Hindlimb muscle (tissue), 1 donor: ENCODE measurements at regions not wholly inside any gene's neighbourhood (a gene's known extent, or its start where the extent isn't known, plus 50 kb on each side); places are given as distances from the start of the nearest gene placed in this dataset.
A peak's percentile ranks its signal among the peaks of the same experiment; 100 is the strongest.

Experiments
- DNase-seq: peaks from one replicate; pipeline ENCODE4 v3.0.0-alpha.2; 2013

DNA sequence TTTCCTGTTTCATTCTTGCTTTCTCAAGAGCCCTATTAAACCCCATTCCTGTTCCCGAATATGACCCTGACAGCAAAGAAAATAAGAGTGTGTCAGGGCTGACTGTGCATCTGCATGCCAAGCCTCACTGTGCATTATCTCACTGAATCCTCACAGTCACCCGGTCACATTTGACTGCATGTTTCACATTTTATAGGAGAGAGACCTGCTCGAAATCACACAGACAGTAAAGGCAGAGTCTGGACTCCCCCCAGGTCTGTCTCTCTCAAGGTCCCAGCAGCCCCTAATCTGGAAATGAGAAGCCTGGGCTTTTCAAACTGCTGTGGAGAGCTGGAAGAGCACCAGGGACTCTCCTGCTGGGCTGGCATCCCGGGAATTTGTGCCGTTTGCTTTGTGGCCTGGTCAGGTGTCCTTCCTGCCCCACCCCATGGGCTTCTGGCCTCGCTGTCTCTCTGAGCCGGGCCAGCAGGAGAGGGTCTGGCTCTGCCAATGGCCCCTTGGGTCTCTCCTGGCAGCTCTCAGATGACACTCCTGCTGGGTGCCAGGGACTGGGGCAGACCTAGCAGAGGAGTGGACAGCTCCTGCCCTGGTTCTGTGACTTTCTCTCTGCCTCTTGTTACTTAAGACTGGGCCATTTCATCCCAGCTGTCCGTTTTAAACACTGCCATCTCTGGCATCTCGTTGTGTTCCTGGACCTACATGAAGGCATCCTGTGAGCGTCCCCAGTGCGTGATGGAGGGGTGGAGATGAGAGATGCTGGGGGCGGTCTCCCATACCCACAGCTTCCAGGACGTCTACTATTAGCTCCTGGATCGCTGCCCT is 173.6 kb downstream of the ARHGAP12 start:
- DNase-seq: no peak

DNA sequence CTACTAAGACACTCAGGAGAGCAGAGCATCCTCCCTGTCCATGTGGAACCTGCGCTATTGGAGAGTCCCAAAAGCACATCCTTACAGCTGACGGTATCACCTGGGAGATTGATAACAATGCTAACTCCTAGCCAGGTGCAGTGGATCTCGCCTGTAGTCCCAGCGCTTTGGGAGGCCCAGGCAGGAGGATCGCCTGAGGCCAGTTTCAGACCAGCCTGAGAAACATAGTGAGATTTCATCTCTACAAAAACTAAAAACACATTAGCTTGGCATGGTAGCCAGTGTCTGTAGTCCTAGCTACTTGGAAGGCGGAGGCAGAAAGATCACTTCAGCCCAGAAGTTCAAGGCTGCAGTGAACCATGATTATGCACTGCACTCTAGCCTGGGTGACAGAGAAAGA is 174.9 kb downstream of the ARHGAP12 start:
- no peak for DNase-seq

DNA sequence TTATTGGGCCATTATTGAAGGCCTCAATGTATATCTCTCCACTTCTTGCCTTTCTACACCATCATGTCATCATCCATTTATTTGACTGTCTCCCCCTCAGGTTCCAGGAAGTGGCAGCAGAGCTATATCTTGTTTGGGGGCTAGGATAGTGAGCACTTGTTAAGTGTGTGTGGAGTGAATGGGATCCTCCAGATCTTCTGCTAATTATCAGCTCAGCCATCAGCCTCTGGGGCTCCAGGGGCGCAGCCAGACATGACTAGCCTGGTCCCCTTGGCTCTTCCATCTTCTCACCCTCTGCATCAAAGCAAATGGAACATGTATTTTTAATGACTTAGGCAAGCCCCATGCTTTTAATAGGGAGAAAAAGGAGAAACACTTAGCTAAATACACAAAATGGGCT is 176.5 kb downstream of the ARHGAP12 start:
- DNase-seq: no peak

- DNase-seq: no peak
These were observed 176.9 kb downstream of the ARHGAP12 start for GRCh38 chr10:31751738-31752080.

- DNase-seq: no peak
These were observed 177.4 kb downstream of the ARHGAP12 start for GRCh38 chr10:31751051-31751737.

DNA sequence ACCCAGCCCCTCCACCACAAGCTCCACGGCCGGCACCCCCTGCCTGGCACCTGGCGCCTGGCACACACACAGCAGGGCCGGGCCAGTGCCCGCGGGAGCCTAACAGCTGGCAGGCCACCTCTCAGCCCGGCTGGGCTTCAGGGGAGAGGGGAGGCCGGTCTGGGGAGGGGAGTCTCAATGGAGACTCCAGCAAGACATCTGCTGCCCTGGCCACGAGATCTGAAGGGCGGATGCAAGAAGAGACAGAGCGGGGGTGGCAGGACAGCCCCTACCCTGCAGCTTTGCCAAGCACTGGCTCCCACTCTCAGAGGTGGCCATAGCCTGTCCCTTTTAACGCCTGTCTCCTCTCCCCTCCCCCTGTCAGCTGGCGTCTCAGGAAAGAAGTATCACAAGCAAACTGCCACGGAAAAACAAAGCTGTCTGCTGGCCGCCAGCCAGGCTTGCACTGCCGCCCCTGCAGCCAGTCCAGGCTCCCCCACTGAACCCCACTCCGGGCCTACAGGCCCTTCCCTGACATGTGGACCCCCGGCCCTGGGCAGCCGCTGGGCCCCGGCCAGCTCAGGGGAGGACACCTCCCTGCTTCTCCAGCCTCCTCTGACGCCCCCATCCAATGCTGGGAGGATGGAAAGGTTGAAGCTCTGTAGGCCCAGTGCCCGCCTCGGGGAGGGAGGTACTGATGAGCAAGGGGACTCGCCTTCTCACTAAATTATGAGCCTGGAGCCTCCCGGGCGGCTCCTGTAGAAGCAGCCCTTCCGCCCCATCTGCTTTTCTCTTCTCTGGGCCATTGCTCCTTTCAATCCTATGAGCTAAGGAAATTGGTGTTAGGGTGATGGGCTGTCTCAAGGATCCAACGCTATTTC is 178.4 kb downstream of the ARHGAP12 start:
- DNase-seq: peak; percentile 84

- no peak for DNase-seq
These were observed 179.3 kb downstream of the ARHGAP12 start for GRCh38 chr10:31749301-31749700.

GRCh38 chr10:31745612-31746376 is 182.8 kb downstream of the ARHGAP12 start:
- DNase-seq: no peak

GRCh38 chr10:31744025-31744424 is 184.6 kb downstream of the ARHGAP12 start:
- no peak for DNase-seq

GRCh38 chr10:31742255-31742654 is 186.4 kb downstream of the ARHGAP12 start:
- no peak for DNase-seq

DNA sequence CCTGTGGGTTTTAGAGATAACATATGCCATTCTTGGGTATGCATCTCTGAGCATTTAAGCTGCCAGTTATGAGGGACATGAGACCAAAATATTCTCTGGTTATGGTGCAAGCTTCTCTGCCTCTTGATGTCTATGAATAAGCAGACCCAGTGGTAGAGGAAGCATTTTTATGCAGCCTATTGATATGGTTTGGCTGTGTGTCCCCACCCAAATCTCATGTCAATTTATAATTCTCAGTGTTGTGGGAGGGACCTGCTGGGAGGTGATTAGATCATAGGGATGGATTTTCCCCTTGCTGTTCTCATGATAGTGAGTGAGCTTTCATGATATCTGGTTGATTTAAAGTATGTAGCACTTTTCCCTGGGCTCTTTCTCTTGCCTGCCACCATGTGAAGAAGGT is 187.2 kb downstream of the ARHGAP12 start:
- no peak for DNase-seq

- peak; percentile 51 for DNase-seq
These were observed 188.9 kb downstream of the ARHGAP12 start for GRCh38 chr10:31739711-31740110.

GRCh38 chr10:31739146-31739545 is 189.5 kb downstream of the ARHGAP12 start:
- no peak for DNase-seq

DNA sequence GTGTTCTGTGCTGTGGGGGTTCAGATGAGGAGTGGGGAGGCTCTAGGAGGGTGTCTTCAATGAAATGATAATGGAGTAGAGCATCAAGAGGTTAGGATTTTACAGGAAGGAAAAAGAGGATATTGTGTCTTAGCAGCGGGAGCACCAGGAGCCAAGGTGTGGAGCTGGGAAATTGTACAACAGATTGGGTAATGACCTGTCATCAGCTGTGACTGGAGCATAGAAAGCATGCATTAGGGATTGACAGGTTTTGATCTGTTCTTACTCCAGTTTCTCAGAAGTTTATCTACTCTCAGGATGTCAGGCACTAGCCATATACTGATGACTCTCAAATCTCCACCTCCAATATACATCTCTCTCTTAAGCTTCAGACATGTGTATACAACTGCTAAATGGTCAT is 196.9 kb downstream of the ARHGAP12 start:
- DNase-seq: no peak

DNA sequence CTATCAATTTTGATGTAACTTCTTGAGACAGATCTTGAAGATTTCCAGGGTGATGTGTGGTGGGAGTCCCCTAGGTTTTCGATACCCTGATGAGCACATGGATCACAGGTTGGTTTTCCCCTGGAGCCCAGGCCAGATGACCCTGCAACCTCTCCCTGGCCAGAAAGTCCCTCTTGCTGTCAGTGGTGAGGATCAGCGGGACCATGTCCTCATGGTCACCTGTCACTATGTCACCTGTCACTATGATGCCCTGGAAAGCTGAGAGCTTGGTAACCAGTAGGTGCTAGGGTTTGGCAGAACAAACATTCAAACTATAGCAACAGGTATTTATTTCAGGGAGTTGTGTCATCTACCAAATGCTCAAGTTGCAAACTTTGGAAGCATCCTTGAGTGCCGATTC is 197.9 kb downstream of the ARHGAP12 start:
- no peak for DNase-seq

GRCh38 chr10:31728698-31729224 is 199.9 kb downstream of the ARHGAP12 start:
- no peak for DNase-seq

- DNase-seq: no peak
These were observed 203.2 kb downstream of the ARHGAP12 start for GRCh38 chr10:31725436-31725835.

DNA sequence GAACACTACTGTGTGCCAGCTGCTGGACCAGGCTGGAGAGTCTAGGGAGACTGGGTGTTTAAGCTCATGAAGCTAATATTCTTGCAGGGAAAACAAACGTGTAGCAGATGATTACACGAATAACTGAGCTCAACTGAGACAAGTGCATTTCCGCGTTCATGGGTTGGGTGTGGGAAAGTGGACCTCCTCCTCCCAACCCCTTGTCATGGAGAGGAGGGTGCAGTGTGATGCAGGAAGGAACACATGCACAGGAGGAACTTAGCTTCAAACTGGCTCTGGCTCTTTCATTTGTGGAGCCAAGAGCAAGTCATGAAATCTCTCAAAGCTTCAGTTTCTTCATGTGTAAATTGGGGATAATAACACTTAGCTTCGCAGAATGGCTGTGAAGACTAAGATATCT is 204.3 kb downstream of the ARHGAP12 start:
- DNase-seq: no peak

DNA sequence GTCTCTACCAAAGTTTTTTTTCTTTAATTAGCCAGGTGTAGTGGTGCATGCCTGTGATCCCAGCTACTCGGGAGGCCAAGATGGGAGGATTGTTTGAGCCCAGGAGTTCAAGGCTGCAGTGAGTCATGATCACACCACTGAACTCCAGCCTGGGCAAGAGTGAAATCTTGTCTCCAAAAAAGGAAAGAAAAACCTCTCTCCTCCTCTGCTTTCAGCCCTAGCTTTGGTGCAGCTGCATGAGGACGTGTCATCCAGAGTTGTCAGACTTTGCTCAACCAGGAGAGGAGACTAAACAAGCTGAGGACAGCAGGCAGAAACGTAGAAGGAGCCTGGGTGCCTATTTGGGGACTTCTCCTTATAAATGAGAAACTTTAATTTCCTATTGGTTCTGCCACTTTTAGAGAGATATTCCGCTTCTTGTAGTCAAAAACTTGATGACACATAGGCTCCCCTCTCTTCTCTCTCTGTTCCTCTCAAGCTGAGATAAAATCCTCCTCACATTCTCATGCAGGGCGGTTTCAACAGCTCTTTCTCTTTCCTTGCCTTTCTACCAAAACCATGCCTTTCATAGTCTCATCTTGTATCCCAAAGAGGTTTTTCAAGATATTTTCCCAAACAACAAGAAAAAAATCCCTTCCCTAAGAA is 205.4 kb downstream of the ARHGAP12 start:
- no peak for DNase-seq

DNA sequence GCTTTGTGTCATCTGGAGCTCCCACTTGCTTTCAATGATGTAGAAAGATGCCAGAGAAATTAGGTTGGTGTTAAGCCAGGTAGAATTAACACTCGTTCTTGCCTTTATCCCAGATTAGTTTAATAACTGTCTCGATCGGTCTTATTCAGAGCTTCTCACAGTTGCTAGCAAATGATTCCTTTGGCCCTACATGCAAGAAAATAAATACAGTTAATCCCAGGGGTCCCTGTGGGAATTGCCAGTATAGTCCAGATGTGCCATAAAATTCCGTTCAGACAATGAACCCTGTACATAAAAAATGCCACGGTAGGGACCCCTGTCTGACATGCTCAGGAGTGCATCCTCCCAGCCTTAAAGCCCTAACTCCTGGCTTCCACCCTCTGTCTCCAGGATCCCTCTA is 207.5 kb downstream of the ARHGAP12 start:
- DNase-seq: no peak

- no peak for DNase-seq
These were observed 208.1 kb downstream of the ARHGAP12 start for GRCh38 chr10:31720546-31720945.

DNA sequence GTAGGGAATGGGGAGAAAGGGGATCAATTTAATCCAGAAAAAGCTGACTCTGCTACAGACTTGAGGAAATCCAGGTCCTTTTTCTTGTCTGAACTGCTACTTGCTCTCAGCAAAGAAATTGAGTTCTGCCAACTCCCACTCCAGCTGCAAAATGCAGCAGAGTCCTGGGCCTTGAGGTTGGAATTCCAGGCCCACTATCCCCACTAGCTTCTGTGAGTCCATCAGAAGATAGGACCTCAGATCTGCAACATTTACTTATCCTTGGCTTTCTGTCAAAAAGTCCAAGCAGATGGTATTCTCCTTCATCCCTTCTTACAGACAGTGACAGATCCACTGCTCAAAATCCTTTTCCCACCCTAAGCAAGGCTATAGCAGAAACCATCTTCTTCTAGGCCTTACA is 219.2 kb downstream of the ARHGAP12 start:
- DNase-seq: no peak
